Esophagus muscularis mucosa (tissue), 4 donors: ENCODE measurements at regions not wholly inside any gene's neighbourhood (a gene's known extent, or its start where the extent isn't known, plus 50 kb on each side); places are given as distances from the start of the nearest gene placed in this dataset.
"Not testable (repeated sequence)": the region's sequence is repeated elsewhere in the genome, so short reads cannot be mapped to it uniquely, and the experiment has no call there.

Source experiments
- DNase-seq: peaks from one replicate; pipeline ENCODE4 v3.0.0-alpha.2; 2017; ENCODE audit errors: extremely low spot score
- H3K27ac ChIP-seq, 4 donors: fragments of 200-600 bp; sonication (generic); replicated peaks in 1 of 4; 1 replicate in 3 of 4; 2 replicates in 1 of 4; pipeline ENCODE4 v1.5.1; 2016 to 2019; ENCODE audit warnings: mild to moderate bottlenecking in 1 of 4
- H3K27me3 ChIP-seq, 4 donors: fragments of 200-600 bp; sonication (generic); one replicate each; pipeline versions ENCODE4 v1.5.1 to v1.6.0; 2016 to 2019
- H3K36me3 ChIP-seq, 4 donors: fragments of 200-600 bp; sonication (generic); one replicate each; pipeline ENCODE4 v1.5.1; 2016 to 2019
- H3K4me1 ChIP-seq, 4 donors: fragments of 200-600 bp; sonication (generic); one replicate each; pipeline ENCODE4 v1.5.1; 2016 to 2019
- H3K4me3 ChIP-seq, 4 donors: fragments of 200-600 bp; sonication (generic); 1 replicate in 2 of 4; 2 replicates in 2 of 4; pipeline ENCODE4 v1.5.1; 2016 to 2019; ENCODE audit warnings: mild to moderate bottlenecking in 4 of 4, moderate library complexity in 1 of 4
- H3K9me3 ChIP-seq, 4 donors: fragments of 200-600 bp; sonication (generic); 1 replicate in 3 of 4; 2 replicates in 1 of 4; pipeline ENCODE4 v1.5.1; 2016 to 2019
- CTCF ChIP-seq, 3 experiments: fragments of 200-600 bp in 2 of 3; fragments of 450-650 bp in 1 of 3; sonication (generic) in 2 of 3; IDR thresholded peaks; one replicate each; pipeline ENCODE4 v1.5.1; 2017 to 2019; ENCODE audit warnings: antibody characterized with exemption in 3 of 3, mild to moderate bottlenecking in 2 of 3, moderate library complexity in 1 of 3
- EP300 ChIP-seq: sonication (generic); formaldehyde crosslinking; IDR thresholded peaks from one replicate; pipeline ENCODE4 v1.6.1; 2017; ENCODE audit warnings: antibody characterized with exemption
- POLR2A ChIP-seq: fragments of 450-650 bp; IDR thresholded peaks from one replicate; pipeline ENCODE4 v1.6.1; 2017; ENCODE audit warnings: antibody characterized with exemption, moderate library complexity, mild to moderate bottlenecking, low read depth
- POLR2AphosphoS5 ChIP-seq, 2 donors: sonication (generic); formaldehyde crosslinking; IDR thresholded peaks; one replicate each; pipeline ENCODE4 v1.6.1; 2017; ENCODE audit warnings: antibody characterized with exemption in 2 of 2
- WGBS: methylation state at CpG from one replicate; pipeline ENCODE4 v1.1.5; 2018; 5-methylcytosine and 5-hydroxymethylcytosine counted together
- intact Hi-C: fragments of 100-400 bp; cut with DNase I; formaldehyde crosslinking; loops from one replicate; pipeline ENCODE4 v1.15.1; 2023

DNA sequence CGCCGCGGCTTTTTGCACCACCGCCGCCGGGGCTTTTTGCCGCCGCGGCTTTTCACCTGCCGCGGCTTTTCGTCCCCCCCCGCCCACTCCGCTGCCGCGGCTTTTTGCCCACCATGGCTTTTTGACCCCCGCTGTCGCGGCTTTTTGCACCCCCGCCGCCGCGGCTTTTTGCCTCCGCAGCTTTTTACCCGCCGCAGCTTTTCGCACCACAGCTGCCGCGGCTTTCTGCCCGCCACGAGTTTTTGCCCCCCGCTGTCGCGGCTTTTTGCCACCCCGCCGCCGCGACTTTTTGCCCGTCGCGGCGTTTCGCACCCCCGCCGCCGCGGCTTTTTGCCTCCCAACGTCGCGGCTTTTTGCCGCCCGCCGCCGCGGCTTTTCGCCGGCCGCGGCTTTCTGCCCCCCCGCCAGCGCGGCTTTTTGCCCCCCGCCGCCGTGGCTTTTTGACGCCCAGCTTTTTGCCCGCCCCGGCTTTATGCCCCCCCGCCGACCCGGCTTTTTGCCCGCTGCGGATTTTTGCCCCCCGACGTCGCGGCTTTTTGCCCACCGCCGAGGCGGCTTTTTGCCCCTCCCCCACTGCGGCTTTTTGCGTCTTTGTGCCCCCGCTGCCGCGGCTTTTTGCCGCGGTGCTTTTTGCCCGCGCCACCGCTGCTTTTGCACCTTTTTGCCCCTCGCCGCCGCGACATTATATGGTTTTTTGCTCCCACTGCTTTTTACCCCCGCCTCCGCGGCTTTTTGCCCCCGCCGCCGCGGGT lies 1343.6 kb downstream of the TP53TG3F start:
- no peak overlapping the region for H3K4me3 ChIP-seq
- intact Hi-C loops: no loop called here
- no peak for DNase-seq
- H3K27me3 ChIP-seq: peaks cover 0 to 34% (median 0%) of the 10 kb centered on the region in 4 donors
- H3K36me3 ChIP-seq: no peaks in the 10 kb centered on the region
- peaks cover 0 to 30% (median 15%) of the 10 kb centered on the region in 4 donors for H3K9me3 ChIP-seq
- TF ChIP-seq EP300 (no peak), POLR2AphosphoS5 (IDR thresholded peaks at IDR 0.05) (no peak), CTCF (IDR thresholded peaks at IDR 0.05) (no peak), POLR2A (no peak)
- 61% methylated on average over 101 of the region's 101 CpGs for WGBS
- H3K27ac ChIP-seq: no peak overlapping the region
- H3K4me1 ChIP-seq: no peaks in the 10 kb centered on the region

DNA sequence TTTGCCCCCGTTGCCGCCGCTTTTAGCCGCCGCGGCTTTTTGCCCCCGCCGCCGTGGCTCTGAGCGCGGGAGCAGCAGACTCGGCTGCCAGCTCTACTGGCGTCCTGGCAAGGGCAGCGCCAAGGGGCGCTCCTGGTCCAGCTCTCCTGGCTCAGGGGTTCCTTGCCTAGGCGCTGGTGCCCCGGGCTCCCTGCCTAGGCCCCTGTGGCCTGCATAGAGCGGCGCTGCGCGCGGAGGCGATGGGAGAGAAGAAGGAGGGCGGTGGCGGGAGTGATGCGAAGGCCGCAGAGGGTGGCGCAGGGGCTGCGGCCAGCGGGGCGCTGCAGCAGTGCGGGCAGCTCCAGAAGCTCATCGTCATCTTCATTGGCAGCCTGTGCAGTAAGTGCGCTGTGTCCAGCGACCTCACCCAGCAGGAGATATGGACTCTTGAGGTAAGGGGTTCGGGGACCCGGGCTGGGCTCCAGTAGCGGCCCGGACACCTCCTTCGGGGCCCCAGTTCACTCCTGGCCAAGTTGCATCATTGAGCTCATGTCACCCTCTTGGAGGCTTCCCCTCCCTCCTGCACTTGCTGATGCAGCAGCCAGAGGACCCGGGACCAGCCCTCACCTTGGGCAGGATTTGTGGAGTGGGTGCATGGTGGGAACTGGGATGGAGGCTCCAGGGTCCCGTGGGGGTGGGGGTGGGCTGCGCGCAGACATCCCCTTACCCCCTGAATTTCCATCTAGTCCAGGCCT lies 1344.4 kb downstream of the TP53TG3F start:
- Histone ChIP-seq H3K4me3 (no peak overlapping the region), H3K36me3 (no peaks in the 10 kb centered on the region), H3K9me3 (peaks cover 0 to 30% (median 15%) of the 10 kb centered on the region in 4 donors), H3K4me1 (no peaks in the 10 kb centered on the region), H3K27me3 (peaks cover 0 to 34% (median 0%) of the 10 kb centered on the region in 4 donors), H3K27ac (no peak overlapping the region)
- WGBS: 60% methylated on average over 24 of the region's 44 CpGs
- intact Hi-C loops: no loop called here
- DNase-seq: no peak
- TF ChIP-seq EP300: no peak
- TF ChIP-seq POLR2A: no peak
- TF ChIP-seq CTCF (IDR thresholded peaks at IDR 0.05): no peak
- no peak for TF ChIP-seq POLR2AphosphoS5 (IDR thresholded peaks at IDR 0.05)

DNA sequence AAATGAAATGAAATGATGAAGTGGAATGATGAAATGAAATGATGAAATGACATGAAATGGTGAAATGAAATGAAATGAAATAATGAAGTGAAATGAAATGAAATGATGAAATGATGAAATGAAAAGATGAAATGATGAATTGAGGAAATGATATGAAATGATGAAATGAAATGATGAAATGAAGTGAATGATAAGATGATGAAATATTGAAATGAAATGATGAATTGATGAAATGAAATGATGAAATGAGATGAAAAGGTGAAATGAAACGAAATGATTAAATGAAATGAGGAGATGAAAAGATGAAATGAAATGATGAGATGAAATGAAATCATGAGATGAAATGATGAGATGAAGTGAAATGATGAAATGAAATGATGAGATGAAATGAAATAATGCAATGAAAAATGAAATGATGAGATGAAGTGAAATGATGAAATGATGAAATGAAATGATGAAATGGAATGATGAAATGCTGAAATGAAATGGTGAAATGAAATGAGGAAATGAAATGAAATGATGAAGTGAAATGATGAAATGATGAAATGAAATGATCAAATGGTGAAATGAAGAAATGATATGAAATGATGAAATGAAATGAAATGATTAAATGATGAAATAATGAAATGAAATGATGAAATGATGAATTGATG lies 1347.7 kb downstream of the TP53TG3F start:
- DNase-seq, H3K36me3 ChIP-seq, H3K4me1 ChIP-seq, H3K27ac ChIP-seq, H3K4me3 ChIP-seq, intact Hi-C loops: not testable (repeated sequence)
- Histone ChIP-seq H3K27me3 (peaks cover 0 to 29% (median 0%) of the 10 kb centered on the region in 4 donors), H3K9me3 (peaks cover 0 to 24% (median 12%) of the 10 kb centered on the region in 4 donors)
- 42% methylated on average over 1 of the region's 1 CpG for WGBS

DNA sequence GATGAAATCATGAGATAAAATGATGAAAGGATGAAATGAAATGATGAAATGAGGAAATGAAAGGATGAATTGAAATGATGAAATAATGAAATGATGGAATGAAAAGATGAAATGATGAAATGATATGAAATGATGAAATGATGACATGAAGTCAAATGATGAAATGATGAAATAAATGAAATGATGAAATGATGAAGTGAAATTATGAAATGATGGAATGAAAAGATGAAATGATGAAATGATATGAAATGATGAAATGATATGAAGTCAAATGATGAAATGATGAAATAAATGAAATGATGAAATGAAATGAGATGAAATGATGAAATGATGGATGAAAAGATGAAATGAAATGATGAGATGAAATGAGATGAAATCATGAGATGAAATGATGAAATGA lies 1348.4 kb downstream of the TP53TG3F start:
- Histone ChIP-seq H3K27me3 (peaks cover 0 to 22% (median 0%) of the 10 kb centered on the region in 4 donors), H3K9me3 (peaks cover 0 to 17% (median 9%) of the 10 kb centered on the region in 4 donors)
- DNase-seq, H3K36me3 ChIP-seq, H3K4me3 ChIP-seq, intact Hi-C loops, H3K4me1 ChIP-seq, H3K27ac ChIP-seq: not testable (repeated sequence)

DNA sequence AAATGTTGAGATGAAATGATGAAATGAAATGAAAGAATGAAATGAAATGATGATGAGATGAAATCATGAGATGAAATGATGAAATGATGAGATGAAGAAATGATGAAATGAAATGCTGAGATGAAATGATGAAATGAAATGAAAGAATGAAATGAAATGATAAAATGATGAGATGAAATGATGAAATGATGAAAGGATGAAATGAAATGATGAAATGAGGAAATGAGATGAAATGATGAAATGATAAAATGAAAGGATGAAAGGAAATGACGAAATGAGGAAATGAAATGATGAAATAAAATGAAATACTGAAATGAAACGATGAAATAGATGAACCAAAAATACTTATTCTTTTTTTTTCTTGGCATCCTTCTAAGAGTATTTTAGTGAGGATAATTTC lies 1349.1 kb downstream of the TP53TG3F start:
- H3K4me1 ChIP-seq, DNase-seq, intact Hi-C loops, H3K4me3 ChIP-seq, H3K27ac ChIP-seq, H3K36me3 ChIP-seq: not testable (repeated sequence)
- peaks cover 0 to 15% (median 0%) of the 10 kb centered on the region in 4 donors for H3K27me3 ChIP-seq
- H3K9me3 ChIP-seq: peaks cover 0 to 10% (median 3%) of the 10 kb centered on the region in 4 donors
- WGBS: 38% methylated on average over 2 of the region's 2 CpGs
